ENCODE measurements at regions not wholly inside any gene's neighbourhood (a gene's known extent, or its start where the extent isn't known, plus 50 kb on each side); places are given as distances from the start of the nearest gene placed in this dataset.

GRCh38 chr5:57362951-57363350 lies 119.7 kb downstream of the ACTBL2 start:
- TF ChIP-seq POLR2A (IDR thresholded peaks at IDR 0.05) = no peak
- TF ChIP-seq CTCF (IDR thresholded peaks at IDR 0.05) = no peak
